H1 (cell line): ENCODE measurements at regions not wholly inside any gene's neighbourhood (a gene's known extent, or its start where the extent isn't known, plus 50 kb on each side); places are given as distances from the start of the nearest gene placed in this dataset.

ENCODE experiments used
- CTCF ChIA-PET: fragments of 300-600 bp; sonication (Branson Sonifier 250); formaldehyde crosslinking; loops from one replicate; lab custom pipeline; 2021; ENCODE audit not compliant: partially characterized antibody; lab: Charles Lee
- POLR2A ChIA-PET: fragments of 300-600 bp; sonication (Branson Sonifier 250); formaldehyde crosslinking; loops from one replicate; lab custom pipeline; 2021; ENCODE audit warnings: inconsistent platforms; ENCODE audit not compliant: partially characterized antibody; lab: Charles Lee
- DNase-seq, 2 experiments: peaks; one replicate each; pipeline versions ENCODE4 v3.0.0 to v3.0.0-alpha.2; 2010 to 2022; ENCODE audit warnings: low spot score in 2 of 2, low read depth in 1 of 2, mixed read lengths in 1 of 2
- FAIRE-seq: peaks from 2 replicates; lab custom pipeline; 2011; peaks lifted over from hg19 to GRCh38; lab: Jason Lieb, UNC
- H2AFZ ChIP-seq: 2 replicates; pipeline ENCODE4 v1.8.1; 2012; ENCODE audit warnings: low read length, inconsistent platforms
- H2AK5ac ChIP-seq: 2 replicates; pipeline ENCODE4 v1.6.1; 2013; ENCODE audit warnings: low read depth, low read length
- H2BK120ac ChIP-seq: replicated peaks from 2 replicates; pipeline ENCODE3; 2013; ENCODE audit warnings: low read depth, low read length, inconsistent platforms
- H2BK12ac ChIP-seq: 2 replicates; pipeline ENCODE4 v1.6.1; 2013; ENCODE audit warnings: low read depth, low read length
- H2BK15ac ChIP-seq: 2 replicates; pipeline ENCODE4 v1.6.1; 2013; ENCODE audit warnings: low read length
- H2BK20ac ChIP-seq: 2 replicates; pipeline ENCODE4 v1.6.1; 2013; ENCODE audit warnings: low read length
- H2BK5ac ChIP-seq: 2 replicates; pipeline ENCODE4 v1.6.1; 2013; ENCODE audit warnings: low read depth, low read length
- H3K14ac ChIP-seq: 2 replicates; pipeline ENCODE4 v1.6.1; 2013; ENCODE audit warnings: inconsistent platforms; ENCODE audit not compliant: insufficient read length
- H3K18ac ChIP-seq: 2 replicates; pipeline ENCODE4 v1.6.1; 2013; ENCODE audit warnings: low read length; ENCODE audit errors: extremely low read depth
- H3K23ac ChIP-seq: 2 replicates; pipeline ENCODE4 v1.6.1; 2013; ENCODE audit warnings: inconsistent platforms; ENCODE audit not compliant: insufficient read length
- H3K23me2 ChIP-seq: 2 replicates; pipeline ENCODE4 v1.6.1; 2013; ENCODE audit warnings: low read depth, low read length
- H3K27ac ChIP-seq: 2 replicates; pipeline ENCODE4 v1.6.1; 2011; ENCODE audit warnings: low read depth, low read length, inconsistent platforms
- H3K27me3 ChIP-seq, 4 experiments: replicated peaks in 1 of 4; 1 replicate in 1 of 4; 2 replicates in 3 of 4; pipeline versions ENCODE4 v1.6.1 to v1.8.1; 2011 to 2013; ENCODE audit warnings: low read length in 3 of 4, mild to moderate bottlenecking in 3 of 4, inconsistent platforms in 2 of 4, mixed read lengths in 2 of 4, moderate library complexity in 1 of 4; ENCODE audit not compliant: control insufficient read depth in 3 of 4, insufficient read depth in 3 of 4; ENCODE audit errors: extremely low read depth in 1 of 4
- H3K36me3 ChIP-seq, 4 experiments: 2 replicates each; pipeline versions ENCODE4 v1.6.1 to v1.8.1; 2011 to 2013; ENCODE audit warnings: mild to moderate bottlenecking in 4 of 4, low read length in 3 of 4, moderate library complexity in 2 of 4, control low read depth in 1 of 4, inconsistent platforms in 1 of 4; ENCODE audit not compliant: insufficient read depth in 4 of 4, control insufficient read depth in 2 of 4
- H3K4ac ChIP-seq: replicated peaks from 2 replicates; pipeline ENCODE3; 2013; ENCODE audit warnings: low read length, low read depth, mixed read lengths, inconsistent platforms; ENCODE audit not compliant: insufficient read length
- H3K4me1 ChIP-seq, 4 experiments: replicated peaks in 1 of 4; 1 replicate in 1 of 4; 2 replicates in 3 of 4; pipeline versions ENCODE4 v1.6.1 to v1.8.1; 2011 to 2013; ENCODE audit warnings: low read length in 3 of 4, inconsistent platforms in 2 of 4, mixed read lengths in 1 of 4; ENCODE audit not compliant: insufficient read depth in 4 of 4, control insufficient read depth in 3 of 4
- H3K4me2 ChIP-seq, 2 experiments: 2 replicates each; pipeline versions ENCODE4 v1.6.1 to v1.8.1; 2011 to 2013; ENCODE audit warnings: low read depth in 2 of 2, low read length in 2 of 2, control low read depth in 1 of 2, inconsistent platforms in 1 of 2, mild to moderate bottlenecking in 1 of 2; ENCODE audit not compliant: insufficient read depth in 1 of 2
- H3K4me3 ChIP-seq, 4 experiments: fragments of 200-600, 300-600 bp in 1 of 4; sonication (generic), shearing (Covaris generic), sonication (Bioruptor Twin) in 1 of 4; 2 replicates each; pipeline versions ENCODE4 v1.5.1 to v1.8.1; 2011 to 2016; ENCODE audit warnings: low read length in 4 of 4, low read depth in 3 of 4, control low read depth in 2 of 4, inconsistent platforms in 2 of 4, mild to moderate bottlenecking in 2 of 4, mixed read lengths in 1 of 4, moderate library complexity in 1 of 4; ENCODE audit not compliant: insufficient read depth in 2 of 4; ENCODE audit errors: extremely low read depth in 1 of 4
- H3K56ac ChIP-seq: replicated peaks from 2 replicates; pipeline ENCODE3; 2013; ENCODE audit warnings: low read depth, mild to moderate bottlenecking, mixed read lengths, low read length, inconsistent platforms; ENCODE audit not compliant: insufficient read length
- H3K79me1 ChIP-seq: 2 replicates; pipeline ENCODE4 v1.6.1; 2013; ENCODE audit warnings: low read depth, low read length, control low read depth
- H3K79me2 ChIP-seq, 2 experiments: 2 replicates each; pipeline versions ENCODE4 v1.6.1 to v1.8.1; 2012 to 2013; ENCODE audit warnings: low read length in 2 of 2, mild to moderate bottlenecking in 2 of 2, inconsistent platforms in 1 of 2; ENCODE audit not compliant: insufficient read depth in 2 of 2, control insufficient read depth in 1 of 2
- H3K9ac ChIP-seq, 4 experiments: replicated peaks in 1 of 4; 1 replicate in 1 of 4; 2 replicates in 3 of 4; pipeline versions ENCODE4 v1.6.1 to v1.8.1; 2011 to 2013; ENCODE audit warnings: low read depth in 3 of 4, low read length in 3 of 4, control low read depth in 2 of 4, mild to moderate bottlenecking in 2 of 4, moderate library complexity in 2 of 4, inconsistent platforms in 1 of 4; ENCODE audit errors: extremely low read depth in 1 of 4
- H3K9me3 ChIP-seq, 2 experiments: 2 replicates each; pipeline versions ENCODE4 v1.6.1 to v1.8.1; 2012 to 2013; ENCODE audit warnings: mild to moderate bottlenecking in 2 of 2, moderate library complexity in 2 of 2, control low read depth in 1 of 2, inconsistent platforms in 1 of 2, low read depth in 1 of 2, low read length in 1 of 2, mixed read lengths in 1 of 2; ENCODE audit not compliant: insufficient read depth in 2 of 2
- H4K20me1 ChIP-seq, 2 experiments: replicated peaks in 1 of 2; 2 replicates each; pipeline versions ENCODE3 to v1.8.1; 2011 to 2013; ENCODE audit warnings: inconsistent platforms in 2 of 2, low read length in 2 of 2, mild to moderate bottlenecking in 1 of 2; ENCODE audit not compliant: insufficient read depth in 2 of 2, control insufficient read depth in 1 of 2
- H4K5ac ChIP-seq: 2 replicates; pipeline ENCODE4 v1.6.1; 2013; ENCODE audit warnings: low read length, low read depth, mixed read lengths, inconsistent platforms; ENCODE audit not compliant: insufficient read length
- H4K8ac ChIP-seq: 2 replicates; pipeline ENCODE4 v1.8.0; 2013; ENCODE audit warnings: mild to moderate bottlenecking, moderate library complexity, low read length, inconsistent platforms; ENCODE audit not compliant: insufficient read depth; ENCODE audit errors: extremely low read depth
- H4K91ac ChIP-seq: replicated peaks from 2 replicates; pipeline ENCODE3; 2013; ENCODE audit warnings: low read length, mixed read lengths, inconsistent platforms; ENCODE audit not compliant: insufficient read length
- ASH2L ChIP-seq: fragments of 200-600, 300-600 bp; sonication (generic); IDR thresholded peaks from one replicate; pipeline ENCODE4 v1.7.1; 2017; ENCODE audit warnings: low read length
- JUN ChIP-seq: IDR thresholded peaks from 2 replicates; pipeline ENCODE4 v1.6.1; 2011; ENCODE audit warnings: low read depth, mild to moderate bottlenecking, improper control_type of control experiment, low read length
- POLR2AphosphoS5 ChIP-seq: IDR thresholded peaks from 2 replicates; pipeline ENCODE4 v1.6.1; 2011; ENCODE audit warnings: low read depth, low read length
- RAD21 ChIP-seq, 2 experiments: IDR thresholded peaks in 1 of 2; conservative IDR thresholded peaks in 1 of 2; 2 replicates each; pipeline ENCODE4 v1.6.1; 2011; ENCODE audit warnings: low read depth in 2 of 2, low read length in 2 of 2, improper control_type of control experiment in 1 of 2, inconsistent platforms in 1 of 2, mild to moderate bottlenecking in 1 of 2, moderate library complexity in 1 of 2
- TAF7 ChIP-seq: optimal IDR thresholded peaks from 2 replicates; pipeline ENCODE3; 2011; ENCODE audit warnings: low read depth, mild to moderate bottlenecking, inconsistent platforms, low read length, moderate library complexity, borderline replicate concordance
- WGBS, 2 experiments: shearing (Covaris generic) in 1 of 2; methylation state at CpG; one replicate each; pipeline versions ENCODE4 v1.1.6 to v1.1.7; 2013 to 2015; ENCODE audit warnings: low lambda C conversion rate in 2 of 2, mixed read lengths in 2 of 2, inconsistent platforms in 1 of 2, low coverage in 1 of 2, missing lambda C conversion rate in 1 of 2; ENCODE audit not compliant: insufficient replicate concordance in 2 of 2, insufficient coverage in 1 of 2, insufficient read length in 1 of 2; ENCODE audit errors: extremely low coverage in 1 of 2, missing lambda C conversion rate in 1 of 2; 5-methylcytosine and 5-hydroxymethylcytosine counted together
- TF ChIP-seq, protein P1 (sequence below): IDR thresholded peaks from 2 replicates; pipeline ENCODE4 v1.6.1; 2011; ENCODE audit warnings: low read depth, mild to moderate bottlenecking, low read length; ENCODE audit not compliant: insufficient read depth

DNA sequence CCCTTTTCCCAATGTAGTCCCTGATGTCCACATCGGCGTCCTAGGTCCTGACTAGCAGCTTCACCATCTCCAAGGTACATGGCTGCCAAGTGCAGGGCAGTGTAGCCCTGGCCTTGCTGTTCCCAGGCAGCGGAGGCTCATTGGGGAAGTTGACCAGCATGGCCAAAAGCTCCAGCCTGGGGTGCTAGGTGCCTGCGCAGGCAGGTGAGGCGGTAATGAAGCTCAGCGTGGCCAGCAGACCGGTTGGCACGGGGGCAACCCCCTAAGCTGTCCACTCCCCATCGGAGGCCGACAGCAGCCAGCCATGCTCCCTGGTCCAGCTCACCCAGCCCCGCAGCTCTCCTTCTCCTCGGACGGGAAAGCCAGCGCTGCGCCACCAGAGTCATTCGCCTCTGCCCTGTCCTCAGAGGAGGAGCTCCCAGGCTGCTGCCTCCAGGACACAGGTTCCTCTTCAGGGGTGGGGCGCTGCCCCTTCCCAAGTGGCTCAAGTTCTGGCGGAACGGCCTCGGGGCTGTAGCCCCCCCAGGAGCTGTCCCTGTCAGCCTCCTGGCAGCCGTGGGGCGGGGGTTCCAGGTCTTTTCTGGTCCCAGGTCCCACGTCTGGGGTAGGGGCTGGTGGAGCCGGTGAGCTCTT, 1218.2 kb downstream of the FOXD4L5 start:
- Histone ChIP-seq H3K18ac (no peak overlapping the region), H3K56ac (no peak overlapping the region), H2BK20ac (no peak overlapping the region), H2AFZ (no peak overlapping the region), H2BK15ac (no peak overlapping the region), H3K27ac (no peak overlapping the region), H3K4me3 (no peak overlapping the region), H2AK5ac (no peak overlapping the region), H3K9ac (no peak overlapping the region), H2BK12ac (no peak overlapping the region), H4K20me1 (no peaks in the 10 kb centered on the region), H2BK120ac (no peak overlapping the region), H3K23me2 (no peaks in the 10 kb centered on the region), H3K36me3 (no peaks in the 10 kb centered on the region), H2BK5ac (no peak overlapping the region), H4K8ac (no peak overlapping the region), H3K4ac (no peak overlapping the region), H3K27me3 (no peaks in the 10 kb centered on the region), H4K91ac (no peak overlapping the region), H3K14ac (no peak overlapping the region), H4K5ac (no peak overlapping the region), H3K9me3 (peaks cover 11 to 37% of the 10 kb centered on the region in 2 experiments), H3K23ac (no peak overlapping the region), H3K79me1 (no peaks in the 10 kb centered on the region), H3K4me2 (no peak overlapping the region), H3K4me1 (no peaks in the 10 kb centered on the region), H3K79me2 (no peaks in the 10 kb centered on the region)
- 90% methylated on average over 21 of the region's 24 CpGs; no CpG with 5 or more reads in 1 of the 2 experiments for WGBS, 2 experiments
- DNase-seq (no peak), FAIRE-seq (no peak)
- ChIA-PET CTCF (no interaction called here), POLR2A (no interaction called here)
- TF ChIP-seq, protein P1, sequence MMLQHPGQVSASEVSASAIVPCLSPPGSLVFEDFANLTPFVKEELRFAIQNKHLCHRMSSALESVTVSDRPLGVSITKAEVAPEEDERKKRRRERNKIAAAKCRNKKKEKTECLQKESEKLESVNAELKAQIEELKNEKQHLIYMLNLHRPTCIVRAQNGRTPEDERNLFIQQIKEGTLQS = no peak
- TF ChIP-seq RAD21 (IDR thresholded peaks at IDR 0.05 in 1 of 2, conservative IDR thresholded peaks at IDR 0.05 in 1 of 2; ENCODE audit: low read depth in 2 of 2, low read length in 2 of 2) (no peak), JUN (no peak), TAF7 (no peak), ASH2L (no peak), POLR2AphosphoS5 (no peak)
